ENCODE measurements at regions not wholly inside any gene's neighbourhood (a gene's known extent, or its start where the extent isn't known, plus 50 kb on each side); places are given as distances from the start of the nearest gene placed in this dataset.
A peak's percentile ranks its signal among the peaks of the same experiment; 100 is the strongest.

- DNase-seq, result no peak
Observed at GRCh38 chr13:29948791-29949190, 98.4 kb upstream of the UBL3 start.

GRCh38 chr13:29948244-29948643 lies 97.8 kb upstream of the UBL3 start:
- no peak for DNase-seq

GRCh38 chr13:29947839-29948238 lies 97.4 kb upstream of the UBL3 start:
- DNase-seq, result no peak

- DNase-seq, result no peak
Observed at GRCh38 chr13:29946093-29946492, 95.7 kb upstream of the UBL3 start.

GRCh38 chr13:29943686-29944085 lies 93.3 kb upstream of the UBL3 start:
- DNase-seq, result no peak

GRCh38 chr13:29943273-29943672 lies 92.9 kb upstream of the UBL3 start:
- no peak for DNase-seq

- DNase-seq, result no peak
Observed at GRCh38 chr13:29940715-29941114, 90.3 kb upstream of the UBL3 start.

GRCh38 chr13:29939158-29939557 lies 88.7 kb upstream of the UBL3 start:
- no peak for DNase-seq

- no peak for DNase-seq
Observed at GRCh38 chr13:29937841-29938240, 87.4 kb upstream of the UBL3 start.

- no peak for DNase-seq
Observed at GRCh38 chr13:29937379-29937778, 87.0 kb upstream of the UBL3 start.

- no peak for DNase-seq
Observed at GRCh38 chr13:29936956-29937355, 86.5 kb upstream of the UBL3 start.

- DNase-seq, result no peak
Observed at GRCh38 chr13:29936051-29936813, 85.8 kb upstream of the UBL3 start.

- peak; percentile 8 for DNase-seq
Observed at GRCh38 chr13:29935309-29935981, 85.0 kb upstream of the UBL3 start.

- no peak for DNase-seq
Observed at GRCh38 chr13:29934531-29935308, 84.3 kb upstream of the UBL3 start.

GRCh38 chr13:29933401-29933800 lies 83.0 kb upstream of the UBL3 start:
- no peak for DNase-seq

GRCh38 chr13:29931696-29932095 lies 81.3 kb upstream of the UBL3 start:
- no peak for DNase-seq

GRCh38 chr13:29929062-29929847 lies 78.8 kb upstream of the UBL3 start:
- no peak for DNase-seq

- DNase-seq, result no peak
Observed at GRCh38 chr13:29926098-29926476, 75.7 kb upstream of the UBL3 start.

GRCh38 chr13:29925457-29926097 lies 75.2 kb upstream of the UBL3 start:
- DNase-seq, result no peak

- no peak for DNase-seq
Observed at GRCh38 chr13:29924482-29925350, 74.3 kb upstream of the UBL3 start.
